Heart left ventricle (tissue), 16 donors: ENCODE measurements at regions not wholly inside any gene's neighbourhood (a gene's known extent, or its start where the extent isn't known, plus 50 kb on each side); places are given as distances from the start of the nearest gene placed in this dataset.

Source experiments
- ATAC-seq, 4 donors: fragments of 200-7000 bp; cut with Tn5 transposase; one replicate each; pipeline ENCODE4 v1.9.1; 2020 to 2022; ENCODE audit warnings: moderate library complexity in 4 of 4, mild to moderate bottlenecking in 3 of 4, moderate number of reproducible peaks in 1 of 4
- DNase-seq, 5 donors: peaks; one replicate each; pipeline ENCODE4 v3.0.0-alpha.2; 2020
- H3K27ac ChIP-seq, 12 donors: fragments of 200-600 bp; sonication (generic) in 4 of 12; one replicate each; pipeline versions ENCODE4 v1.5.0 to v1.8.0; 2016 to 2022; ENCODE audit warnings: mild to moderate bottlenecking in 2 of 12
- H3K27me3 ChIP-seq, 9 donors: fragments of 200-600 bp; sonication (generic) in 2 of 9; one replicate each; pipeline versions ENCODE4 v1.5.1 to v1.8.0; 2016 to 2022; ENCODE audit warnings: mild to moderate bottlenecking in 3 of 9
- H3K36me3 ChIP-seq, 9 donors: fragments of 200-600 bp; sonication (generic) in 2 of 9; one replicate each; pipeline versions ENCODE4 v1.5.0 to v1.8.0; 2018 to 2022; ENCODE audit warnings: mild to moderate bottlenecking in 2 of 9
- H3K4me1 ChIP-seq, 12 donors: fragments of 200-600 bp; sonication (generic) in 4 of 12; one replicate each; pipeline versions ENCODE4 v1.5.0 to v1.8.0; 2016 to 2022; ENCODE audit warnings: mild to moderate bottlenecking in 3 of 12
- H3K4me3 ChIP-seq, 12 donors: fragments of 200-600 bp; sonication (generic) in 4 of 12; one replicate each; pipeline versions ENCODE4 v1.5.0 to v1.8.0; 2017 to 2022; ENCODE audit warnings: mild to moderate bottlenecking in 9 of 12, moderate library complexity in 4 of 12
- H3K9me3 ChIP-seq, 12 donors: fragments of 200-600 bp; sonication (generic) in 4 of 12; one replicate each; pipeline versions ENCODE4 v1.5.0 to v1.8.0; 2016 to 2022; ENCODE audit warnings: mild to moderate bottlenecking in 1 of 12
- CTCF ChIP-seq, 12 donors: fragments of 200-600 bp; sonication (generic) in 4 of 12; IDR thresholded peaks; one replicate each; pipeline versions ENCODE4 v1.5.0 to v1.8.0; 2018 to 2022; ENCODE audit warnings: antibody characterized with exemption in 12 of 12, mild to moderate bottlenecking in 5 of 12
- POLR2A ChIP-seq, 2 donors: fragments of 450-650 bp; IDR thresholded peaks; one replicate each; pipeline ENCODE4 v1.6.1; 2017; ENCODE audit warnings: antibody characterized with exemption in 2 of 2, mild to moderate bottlenecking in 2 of 2, moderate library complexity in 2 of 2
- WGBS, 4 donors: extraction: QIAGEN DNeasy Blood & Tissue Kit in 2 of 4; methylation state at CpG; one replicate each; pipeline versions ENCODE4 v1.1.5 to v1.1.7; 2013 to 2018; 5-methylcytosine and 5-hydroxymethylcytosine counted together
- intact Hi-C, 10 donors: fragments of 100-400 bp; cut with DNase I; formaldehyde crosslinking; loops; one replicate each; pipeline versions ENCODE4 v1.11.1 to v1.14.2; 2022
- donor health status: ischemic (EF 13 %, LVEDD 7.1; RV severe dilation, severe dysfunction).
- donor health status: healthy with polysubstance abuse.
- donor health status: DM: no; HTN: yes; CAD: no.
- donor health status: DM: no; HTN: no; CAD: no.
- donor health status: ischemic (EF 25% LVEDD 6.9; RV normal size, moderate dysfunction).
- donor health status: ischemic (EF 25% LVEDD 5.7; RV mildly dilated, moderate dysfunction).
- donor health status: healthy.
- donor health status: DM: yes; HTN: yes; CAD: no.
- donor health status: ischemic (EF 35%, LVEDD 5.7; RV mildly dilated, moderate dysfunction).
- donor health status: nonischemic (EF 11% LVEDD 7.7; RV severe dilation, severe dysfunction).
- donor health status: DM: yes; HTN: yes; CAD: no.
- donor health status: PGD.
- donor health status: ischemic (EF 29% LVEDD 5.4; RV normal size, mild dysfunction).
- donor health status: nonischemic (EF 23%, LVEDD 6.1; RV moderate dilation, normal function).

GRCh38 chr6:66396145-66396544 lies 689.1 kb upstream of the EYS start:
- H3K4me3 ChIP-seq = no peak overlapping the region
- H3K4me1 ChIP-seq = no peaks in the 10 kb centered on the region
- no peaks in the 10 kb centered on the region for H3K9me3 ChIP-seq
- ATAC-seq (no peak), DNase-seq (no peak)
- intact Hi-C loops = no loop called here
- H3K27me3 ChIP-seq = no peaks in the 10 kb centered on the region
- no peaks in the 10 kb centered on the region for H3K36me3 ChIP-seq
- H3K27ac ChIP-seq = no peak overlapping the region
- no peak for TF ChIP-seq POLR2A (IDR thresholded peaks at IDR 0.05)
- TF ChIP-seq CTCF (IDR thresholded peaks at IDR 0.05) = no peak
- 74 to 89% (median 81%) methylated on average over 6 of the region's 6 CpGs for WGBS, 4 donors

- H3K27me3 ChIP-seq = no peaks in the 10 kb centered on the region
- 92 to 96% (median 94%) methylated on average over 2 of the region's 2 CpGs for WGBS, 4 donors
- no peaks in the 10 kb centered on the region for H3K4me1 ChIP-seq
- no peak for DNase-seq
- TF ChIP-seq CTCF (IDR thresholded peaks at IDR 0.05) (no peak), POLR2A (IDR thresholded peaks at IDR 0.05) (no peak)
- H3K9me3 ChIP-seq = no peaks in the 10 kb centered on the region
- ATAC-seq = no peak
- no peak overlapping the region for H3K4me3 ChIP-seq
- H3K36me3 ChIP-seq = no peaks in the 10 kb centered on the region
- no peak overlapping the region for H3K27ac ChIP-seq
- intact Hi-C loops = no loop called here
Observed at GRCh38 chr6:66390393-66390792, 683.4 kb upstream of the EYS start.

- H3K9me3 ChIP-seq = peaks cover 0 to 8% (median 0%) of the 10 kb centered on the region in 12 donors
- ATAC-seq = no peak
- H3K27ac ChIP-seq = no peak overlapping the region
- H3K4me3 ChIP-seq = no peak overlapping the region
- intact Hi-C loops = no loop called here
- H3K36me3 ChIP-seq = no peaks in the 10 kb centered on the region
- TF ChIP-seq CTCF (IDR thresholded peaks at IDR 0.05) (no peak), POLR2A (IDR thresholded peaks at IDR 0.05) (no peak)
- H3K4me1 ChIP-seq = no peaks in the 10 kb centered on the region
- 82 to 88% (median 85%) methylated on average over 2 of the region's 2 CpGs for WGBS, 4 donors
- DNase-seq = no peak
- no peaks in the 10 kb centered on the region for H3K27me3 ChIP-seq
Observed at GRCh38 chr6:66376001-66376400, 669.0 kb upstream of the EYS start.

GRCh38 chr6:66369407-66369806 lies 662.4 kb upstream of the EYS start:
- ATAC-seq (no peak), DNase-seq (no peak)
- intact Hi-C loops = no loop called here
- peaks cover 0 to 8% (median 0%) of the 10 kb centered on the region in 12 donors for H3K9me3 ChIP-seq
- no peaks in the 10 kb centered on the region for H3K4me1 ChIP-seq
- H3K27me3 ChIP-seq = no peaks in the 10 kb centered on the region
- no peak overlapping the region for H3K27ac ChIP-seq
- no peak for TF ChIP-seq CTCF (IDR thresholded peaks at IDR 0.05)
- no peak for TF ChIP-seq POLR2A (IDR thresholded peaks at IDR 0.05)
- no peaks in the 10 kb centered on the region for H3K36me3 ChIP-seq
- no peak overlapping the region for H3K4me3 ChIP-seq
